Skeletal muscle tissue (tissue), 3 donors: ENCODE measurements at regions not wholly inside any gene's neighbourhood (a gene's known extent, or its start where the extent isn't known, plus 50 kb on each side); places are given as distances from the start of the nearest gene placed in this dataset.
"Not testable (repeated sequence)": the region's sequence is repeated elsewhere in the genome, so short reads cannot be mapped to it uniquely, and the experiment has no call there.

Experiments
- H3K27ac ChIP-seq: one replicate; pipeline ENCODE4 v1.7.0; 2013; ENCODE audit warnings: mild to moderate bottlenecking, low read depth, low read length, inconsistent platforms
- H3K27me3 ChIP-seq, 3 donors: one replicate each; pipeline ENCODE4 v1.7.0; 2013; ENCODE audit warnings: low read length in 3 of 3; ENCODE audit not compliant: control insufficient read depth in 3 of 3, insufficient read depth in 3 of 3
- H3K36me3 ChIP-seq, 3 donors: one replicate each; pipeline ENCODE4 v1.7.0; 2013; ENCODE audit warnings: low read length in 3 of 3; ENCODE audit not compliant: control insufficient read depth in 3 of 3, insufficient read depth in 3 of 3
- H3K4me1 ChIP-seq, 3 donors: one replicate each; pipeline ENCODE4 v1.7.0; 2013; ENCODE audit warnings: low read length in 3 of 3, mild to moderate bottlenecking in 3 of 3; ENCODE audit not compliant: control insufficient read depth in 3 of 3, insufficient read depth in 3 of 3
- H3K4me3 ChIP-seq, 3 donors: one replicate each; pipeline ENCODE4 v1.7.0; 2013; ENCODE audit warnings: low read length in 3 of 3
- H3K9ac ChIP-seq, 3 donors: one replicate each; pipeline ENCODE4 v1.7.0; 2013; ENCODE audit warnings: low read length in 3 of 3, mild to moderate bottlenecking in 3 of 3, moderate library complexity in 2 of 3, low read depth in 1 of 3
- H3K9me3 ChIP-seq, 3 donors: one replicate each; pipeline ENCODE4 v1.7.0; 2013; ENCODE audit warnings: low read length in 3 of 3; ENCODE audit not compliant: control insufficient read depth in 3 of 3
- donor health status: Osteomylitis.

- H3K27ac ChIP-seq = no peak overlapping the region
- no peak overlapping the region for H3K4me3 ChIP-seq
- H3K4me1 ChIP-seq = peaks cover 3 to 5% (median 3%) of the 10 kb centered on the region in 3 donors
- no peak overlapping the region for H3K9ac ChIP-seq
- no peaks in the 10 kb centered on the region for H3K9me3 ChIP-seq
- no peaks in the 10 kb centered on the region for H3K36me3 ChIP-seq
- H3K27me3 ChIP-seq = no peaks in the 10 kb centered on the region
These were observed 403.6 kb downstream of the UTRN start for GRCh38 chr6:144688713-144689112.

- H3K27ac ChIP-seq = no peak overlapping the region
- H3K9me3 ChIP-seq = no peaks in the 10 kb centered on the region
- peaks cover 3 to 5% (median 3%) of the 10 kb centered on the region in 3 donors for H3K4me1 ChIP-seq
- no peaks in the 10 kb centered on the region for H3K36me3 ChIP-seq
- no peaks in the 10 kb centered on the region for H3K27me3 ChIP-seq
- no peak overlapping the region for H3K4me3 ChIP-seq
- no peak overlapping the region for H3K9ac ChIP-seq
These were observed 404.4 kb downstream of the UTRN start for GRCh38 chr6:144689503-144690040.

GRCh38 chr6:144690133-144690532 lies 405.0 kb downstream of the UTRN start:
- H3K4me1 ChIP-seq = peaks cover 3 to 5% (median 3%) of the 10 kb centered on the region in 3 donors
- H3K4me3 ChIP-seq = no peak overlapping the region
- no peaks in the 10 kb centered on the region for H3K9me3 ChIP-seq
- H3K27ac ChIP-seq = no peak overlapping the region
- no peak overlapping the region for H3K9ac ChIP-seq
- no peaks in the 10 kb centered on the region for H3K36me3 ChIP-seq
- no peaks in the 10 kb centered on the region for H3K27me3 ChIP-seq

GRCh38 chr6:144690666-144691065 lies 405.5 kb downstream of the UTRN start:
- Histone ChIP-seq H3K9ac (no peak overlapping the region), H3K36me3 (no peaks in the 10 kb centered on the region), H3K27ac (no peak overlapping the region), H3K4me1 (peaks cover 3 to 5% (median 3%) of the 10 kb centered on the region in 3 donors), H3K27me3 (no peaks in the 10 kb centered on the region), H3K9me3 (no peaks in the 10 kb centered on the region), H3K4me3 (no peak overlapping the region)

GRCh38 chr6:144692050-144692449 lies 406.9 kb downstream of the UTRN start:
- not testable (repeated sequence) for H3K27me3 ChIP-seq, H3K27ac ChIP-seq, H3K4me1 ChIP-seq, H3K4me3 ChIP-seq, H3K9me3 ChIP-seq, H3K36me3 ChIP-seq, H3K9ac ChIP-seq

GRCh38 chr6:144695858-144696533 lies 410.9 kb downstream of the UTRN start:
- H3K9me3 ChIP-seq = no peaks in the 10 kb centered on the region
- H3K4me1 ChIP-seq = no peaks in the 10 kb centered on the region
- H3K27ac ChIP-seq = no peak overlapping the region
- H3K9ac ChIP-seq = no peak overlapping the region
- no peaks in the 10 kb centered on the region for H3K27me3 ChIP-seq
- H3K4me3 ChIP-seq = no peak overlapping the region
- H3K36me3 ChIP-seq = no peaks in the 10 kb centered on the region

GRCh38 chr6:144696610-144697368 lies 411.7 kb downstream of the UTRN start:
- H3K36me3 ChIP-seq = no peaks in the 10 kb centered on the region
- no peak overlapping the region for H3K27ac ChIP-seq
- H3K9ac ChIP-seq = no peak overlapping the region
- H3K4me3 ChIP-seq = no peak overlapping the region
- no peaks in the 10 kb centered on the region for H3K4me1 ChIP-seq
- H3K9me3 ChIP-seq = no peaks in the 10 kb centered on the region
- H3K27me3 ChIP-seq = no peaks in the 10 kb centered on the region

GRCh38 chr6:144697369-144697760 lies 412.2 kb downstream of the UTRN start:
- H3K4me3 ChIP-seq = no peak overlapping the region
- H3K36me3 ChIP-seq = no peaks in the 10 kb centered on the region
- H3K9ac ChIP-seq = no peak overlapping the region
- no peak overlapping the region for H3K27ac ChIP-seq
- H3K27me3 ChIP-seq = no peaks in the 10 kb centered on the region
- no peaks in the 10 kb centered on the region for H3K4me1 ChIP-seq
- no peaks in the 10 kb centered on the region for H3K9me3 ChIP-seq

- H3K27ac ChIP-seq = no peak overlapping the region
- H3K4me1 ChIP-seq = no peaks in the 10 kb centered on the region
- H3K9ac ChIP-seq = no peak overlapping the region
- no peaks in the 10 kb centered on the region for H3K9me3 ChIP-seq
- no peaks in the 10 kb centered on the region for H3K27me3 ChIP-seq
- H3K4me3 ChIP-seq = no peak overlapping the region
- no peaks in the 10 kb centered on the region for H3K36me3 ChIP-seq
These were observed 412.7 kb downstream of the UTRN start for GRCh38 chr6:144697801-144698200.

- no peak overlapping the region for H3K27ac ChIP-seq
- H3K4me1 ChIP-seq = no peaks in the 10 kb centered on the region
- no peak overlapping the region for H3K9ac ChIP-seq
- H3K9me3 ChIP-seq = no peaks in the 10 kb centered on the region
- H3K27me3 ChIP-seq = no peaks in the 10 kb centered on the region
- no peak overlapping the region for H3K4me3 ChIP-seq
- H3K36me3 ChIP-seq = no peaks in the 10 kb centered on the region
These were observed 417.6 kb downstream of the UTRN start for GRCh38 chr6:144702781-144703180.
